Motor neuron (in vitro differentiated cells): ENCODE measurements at regions not wholly inside any gene's neighbourhood (a gene's known extent, or its start where the extent isn't known, plus 50 kb on each side); places are given as distances from the start of the nearest gene placed in this dataset.

Experiments used
- ATAC-seq, 8 experiments: fragments of 200-7000 bp; cut with Tn5 transposase; replicated peaks in 6 of 8; 2 replicates each; pipeline ENCODE4 v1.8.0; 2021; ENCODE audit warnings: mild to moderate bottlenecking in 8 of 8, moderate library complexity in 8 of 8
- H3K27ac ChIP-seq, 2 donors: fragments of 250-450 bp; sonication (Bioruptor Pico); 2 replicates each; pipeline ENCODE4 v1.9.0; 2021; ENCODE audit warnings: antibody characterized with exemption in 2 of 2, mild to moderate bottlenecking in 2 of 2, moderate library complexity in 1 of 2
- H3K4me1 ChIP-seq, 2 donors: fragments of 250-450 bp; sonication (Bioruptor Pico); replicated peaks in 1 of 2; 2 replicates each; pipeline ENCODE4 v1.6.1; 2021; ENCODE audit warnings: antibody characterized with exemption in 2 of 2, mild to moderate bottlenecking in 2 of 2, moderate library complexity in 1 of 2
- H3K4me3 ChIP-seq, 5 donors: fragments of 250-450 bp; sonication (Bioruptor Pico); 2 replicates each; pipeline ENCODE4 v1.9.0; 2021; ENCODE audit warnings: antibody characterized with exemption in 5 of 5, mild to moderate bottlenecking in 5 of 5, moderate library complexity in 4 of 5
- WGBS, 10 experiments: fragments of 450-650 bp; shearing (Covaris generic); methylation state at CpG; one replicate each; pipeline ENCODE4 v1.0.0; 2022; 5-methylcytosine and 5-hydroxymethylcytosine counted together
- in situ Hi-C, 9 experiments: fragments of 400-800 bp; cut with MboI; loops; one replicate each; pipeline ENCODE4 v1.15.0; 2021; ENCODE audit warnings: low sequenced_read_pairs in 9 of 9, low pct_unique_long_range_greater_than_20kb in 2 of 9; ENCODE audit not compliant: unreplicated experiment in 9 of 9

DNA sequence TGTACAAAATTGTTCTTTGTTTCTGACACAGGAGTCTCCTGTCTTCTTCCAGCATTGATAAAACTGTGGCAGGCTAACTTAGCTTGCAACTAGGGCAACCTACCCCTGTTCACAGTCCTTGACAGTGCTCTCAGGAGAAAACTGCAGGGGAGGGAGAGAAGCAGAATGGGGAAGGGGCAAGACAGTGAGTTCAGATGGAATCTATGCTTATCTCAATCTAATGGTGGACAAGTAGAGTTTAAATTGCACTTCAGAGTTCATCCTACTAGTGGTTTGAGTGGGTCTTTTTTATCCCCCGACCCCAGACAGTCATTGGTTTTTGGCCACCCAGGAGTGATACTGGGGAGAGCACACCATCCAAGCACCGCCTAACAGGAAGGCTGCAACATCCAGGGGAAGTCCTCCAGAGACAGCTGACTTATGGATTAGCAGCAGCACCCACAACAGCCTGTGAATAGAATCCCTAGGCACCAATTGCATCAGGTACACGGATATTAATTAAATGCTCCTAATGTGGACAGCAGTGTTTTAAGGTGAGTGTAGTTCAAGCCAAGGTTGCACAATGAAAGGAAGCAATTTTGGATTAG lies 236.6 kb downstream of the NHLRC3 start:
- whole genome bisulfite sequencing, 10 experiments: 50 to 100% (median 67%) methylated on average over 1 of the region's 3 CpGs; no CpG with 5 or more reads in 4 of the 10 experiments
- no peak overlapping the region for H3K4me3 ChIP-seq
- no peaks in the 10 kb centered on the region for H3K4me1 ChIP-seq
- no peak overlapping the region for H3K27ac ChIP-seq
- in situ Hi-C loops: loop anchor here in 2 of 9 experiments (25.0 kb wide), 1 partner anchor 337 kb away; the partner anchor contains the start of gene LHFPL6 (in 2 of the 2)
- ATAC-seq: peak in 2 of 8 experiments; percentile 16 to 91

DNA sequence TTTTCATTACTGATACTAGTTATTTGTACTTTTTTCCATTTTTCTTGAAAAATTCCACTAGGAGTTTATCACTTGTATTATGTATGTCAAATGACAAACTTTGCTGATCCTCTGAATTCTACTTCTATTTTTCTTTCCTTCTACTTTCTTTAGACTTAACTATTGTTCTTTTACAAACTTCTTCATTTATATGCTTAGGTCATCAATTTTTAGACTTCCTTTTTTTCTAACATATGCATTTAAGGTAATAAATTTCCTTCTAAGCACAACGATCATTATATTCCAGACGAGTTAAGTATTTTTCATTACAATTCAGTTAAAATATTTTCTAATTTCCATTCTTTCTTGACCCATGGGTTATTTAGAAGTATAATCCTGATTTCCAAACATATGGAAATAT lies 240.8 kb downstream of the NHLRC3 start:
- no peak for ATAC-seq
- 82 to 100% (median 91%) methylated on average over 2 of the region's 2 CpGs for WGBS, 10 experiments

DNA sequence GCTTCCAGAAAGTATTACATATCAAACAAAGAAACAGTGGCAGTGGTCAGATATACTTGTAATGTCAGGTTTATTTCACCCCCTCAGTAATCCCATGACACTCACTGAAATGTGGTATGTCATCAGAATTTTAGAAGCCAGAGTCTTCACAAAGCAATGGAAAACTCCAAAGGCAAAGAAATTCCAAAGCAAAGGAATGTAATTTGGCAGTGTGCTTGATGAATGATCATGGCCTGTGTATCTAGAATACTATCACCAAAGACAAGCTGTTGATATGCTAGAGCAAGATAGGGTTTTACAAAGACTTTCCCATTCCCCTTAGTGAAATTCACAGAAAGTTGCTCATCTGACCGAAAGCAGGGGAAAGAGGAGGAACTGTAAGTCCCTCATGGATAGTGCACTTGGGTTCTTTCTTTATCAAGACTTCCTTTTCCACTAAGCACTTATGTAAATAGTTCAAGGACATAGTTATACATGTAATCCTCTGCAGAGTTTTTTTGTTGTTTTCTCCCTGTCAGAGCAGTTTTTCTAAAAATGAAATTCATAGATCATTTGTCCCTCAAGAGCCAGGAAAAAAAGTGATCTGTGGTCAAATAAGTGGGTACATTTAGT lies 243.4 kb downstream of the NHLRC3 start:
- Histone ChIP-seq H3K4me1 (no peaks in the 10 kb centered on the region), H3K4me3 (no peak overlapping the region), H3K27ac (no peak overlapping the region)
- in situ Hi-C loops: no loop called here
- ATAC-seq: no peak
- WGBS, 10 experiments: 0 to 100% (median 86%) methylated on average over 1 of the region's 1 CpG; no CpG with 5 or more reads in 4 of the 10 experiments

More for the DNA sequence above, 240.8 kb downstream of the NHLRC3 start:
- Histone ChIP-seq H3K27ac (no peak overlapping the region), H3K4me1 (no peaks in the 10 kb centered on the region), H3K4me3 (no peak overlapping the region)
- in situ Hi-C loops: no loop called here

DNA sequence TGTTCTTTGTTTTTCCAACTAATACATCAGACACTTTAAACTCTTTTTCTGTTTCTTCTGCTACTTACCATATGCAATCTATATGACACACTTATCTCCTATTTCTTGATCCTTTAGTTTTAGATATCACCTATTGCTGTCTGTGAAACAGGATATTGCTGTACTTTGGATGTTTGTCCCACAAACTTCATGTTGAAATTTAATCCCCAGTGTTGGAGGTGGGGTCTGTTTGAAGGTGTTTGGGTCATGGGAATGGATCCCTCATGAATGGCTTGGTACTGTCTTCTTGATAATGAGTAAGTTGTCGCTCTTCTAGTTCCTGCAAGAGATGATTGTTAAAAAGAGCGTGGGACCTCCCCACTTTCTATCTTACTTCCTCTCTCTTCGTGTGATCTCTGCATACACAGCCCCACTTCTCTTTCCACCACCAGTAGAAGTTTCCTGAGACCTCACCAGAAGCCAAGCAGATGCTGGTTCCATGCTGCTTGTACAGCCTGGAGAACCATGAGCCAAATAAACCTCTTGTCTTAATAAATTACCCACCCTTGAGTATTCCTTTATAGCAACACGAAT lies 244.2 kb downstream of the NHLRC3 start:
- no peaks in the 10 kb centered on the region for H3K4me1 ChIP-seq
- 14 to 96% (median 79%) methylated on average over 1 to 4 of the region's 4 CpGs; no CpG with 5 or more reads in 1 of the 10 experiments for WGBS, 10 experiments
- in situ Hi-C loops: no loop called here

DNA sequence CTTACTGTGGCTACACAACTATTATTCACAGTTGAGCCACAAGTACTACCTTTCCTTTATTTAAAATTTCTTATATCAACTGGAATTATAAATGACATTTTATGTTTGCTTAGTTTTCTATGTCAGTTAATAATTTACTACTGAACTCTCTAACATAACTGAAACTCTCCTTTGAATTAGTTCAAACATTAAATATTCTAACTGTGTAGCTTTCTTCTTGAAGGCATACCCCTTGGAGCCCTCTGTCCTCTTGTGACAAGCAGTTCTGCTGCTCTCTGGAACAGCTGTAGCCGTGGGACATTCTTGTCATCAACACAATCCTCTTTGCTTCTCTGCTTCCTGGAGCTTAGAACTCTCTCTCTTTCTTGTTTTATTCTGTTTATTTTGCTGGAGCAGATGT lies 244.8 kb downstream of the NHLRC3 start:
- H3K4me1 ChIP-seq: no peaks in the 10 kb centered on the region
- ATAC-seq: no peak
- no peak overlapping the region for H3K27ac ChIP-seq
- 0 to 80% (median 60%) methylated on average over 1 of the region's 1 CpG; no CpG with 5 or more reads in 4 of the 10 experiments for WGBS, 10 experiments
- in situ Hi-C loops: no loop called here
- no peak overlapping the region for H3K4me3 ChIP-seq

More for the DNA sequence above, 244.2 kb downstream of the NHLRC3 start:
- Histone ChIP-seq H3K27ac (no peak overlapping the region), H3K4me3 (no peak overlapping the region)
- no peak for ATAC-seq

DNA sequence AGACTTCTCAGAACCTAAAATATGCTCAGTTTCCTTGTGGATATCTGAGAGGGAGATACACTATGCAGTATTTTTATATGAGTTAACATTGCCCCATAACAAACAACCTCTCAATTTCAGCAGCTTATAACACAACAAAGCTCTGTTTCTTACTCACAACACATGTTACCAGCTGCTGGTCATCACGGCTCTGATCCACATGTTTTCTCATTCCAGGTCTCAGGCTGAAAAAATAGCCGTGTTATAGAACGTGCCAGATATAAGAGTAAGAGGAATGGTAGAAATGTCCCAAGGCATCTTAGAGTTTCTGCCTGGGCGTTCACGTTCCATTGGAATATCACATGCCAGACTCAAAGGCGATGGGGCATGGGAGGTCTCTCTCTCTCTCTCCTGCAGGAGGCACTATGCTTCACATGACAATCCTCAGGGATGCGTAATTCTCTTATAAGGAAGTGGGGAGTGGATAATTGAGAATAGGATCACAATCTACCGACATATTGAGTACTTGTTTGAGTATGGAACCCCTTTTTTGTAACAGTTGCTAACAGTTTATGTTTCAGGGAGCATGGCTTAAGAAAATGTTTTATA lies 246.6 kb downstream of the NHLRC3 start:
- in situ Hi-C loops: no loop called here
- H3K4me3 ChIP-seq: no peak overlapping the region
- ATAC-seq: no peak
- H3K27ac ChIP-seq: no peak overlapping the region
- no peaks in the 10 kb centered on the region for H3K4me1 ChIP-seq
- WGBS, 10 experiments: 35 to 100% (median 93%) methylated on average over 2 to 8 of the region's 8 CpGs
